Cardiac muscle cell (in vitro differentiated cells and primary cell): ENCODE measurements at regions not wholly inside any gene's neighbourhood (a gene's known extent, or its start where the extent isn't known, plus 50 kb on each side); places are given as distances from the start of the nearest gene placed in this dataset.

Source experiments
- DNase-seq, 2 donors: peaks; one replicate each; pipeline versions ENCODE4 v3.0.0 to v3.0.0-alpha.2; 2010 to 2017; ENCODE audit warnings: low read depth in 1 of 2, low spot score in 1 of 2
- H3K27ac ChIP-seq: fragments of 200-600 bp; sonication (generic); 2 replicates; pipeline ENCODE4 v1.5.1; 2016
- H3K27me3 ChIP-seq: fragments of 200-600 bp; sonication (generic); 2 replicates; pipeline ENCODE4 v1.6.0; 2016; ENCODE audit warnings: control low read depth
- H3K36me3 ChIP-seq: fragments of 200-600 bp; sonication (generic); 2 replicates; pipeline ENCODE4 v1.5.1; 2016; ENCODE audit warnings: control low read depth
- H3K4me1 ChIP-seq: fragments of 200-600 bp; sonication (generic); 2 replicates; pipeline ENCODE4 v1.8.1; 2017; ENCODE audit warnings: low read depth, mild to moderate bottlenecking, mixed run types
- H3K4me3 ChIP-seq: fragments of 200-600 bp; sonication (generic); 2 replicates; pipeline ENCODE4 v1.5.1; 2016; ENCODE audit warnings: mild to moderate bottlenecking
- H3K9me3 ChIP-seq: fragments of 200-600 bp; sonication (generic); 2 replicates; pipeline ENCODE4 v1.5.1; 2017; ENCODE audit warnings: low read depth, mild to moderate bottlenecking, control low read depth
- TF ChIP-seq, protein P1 (sequence below): IDR thresholded peaks from 2 replicates; pipeline ENCODE4 v1.5.1; 2012; ENCODE audit warnings: low read depth, mild to moderate bottlenecking, low read length

DNA sequence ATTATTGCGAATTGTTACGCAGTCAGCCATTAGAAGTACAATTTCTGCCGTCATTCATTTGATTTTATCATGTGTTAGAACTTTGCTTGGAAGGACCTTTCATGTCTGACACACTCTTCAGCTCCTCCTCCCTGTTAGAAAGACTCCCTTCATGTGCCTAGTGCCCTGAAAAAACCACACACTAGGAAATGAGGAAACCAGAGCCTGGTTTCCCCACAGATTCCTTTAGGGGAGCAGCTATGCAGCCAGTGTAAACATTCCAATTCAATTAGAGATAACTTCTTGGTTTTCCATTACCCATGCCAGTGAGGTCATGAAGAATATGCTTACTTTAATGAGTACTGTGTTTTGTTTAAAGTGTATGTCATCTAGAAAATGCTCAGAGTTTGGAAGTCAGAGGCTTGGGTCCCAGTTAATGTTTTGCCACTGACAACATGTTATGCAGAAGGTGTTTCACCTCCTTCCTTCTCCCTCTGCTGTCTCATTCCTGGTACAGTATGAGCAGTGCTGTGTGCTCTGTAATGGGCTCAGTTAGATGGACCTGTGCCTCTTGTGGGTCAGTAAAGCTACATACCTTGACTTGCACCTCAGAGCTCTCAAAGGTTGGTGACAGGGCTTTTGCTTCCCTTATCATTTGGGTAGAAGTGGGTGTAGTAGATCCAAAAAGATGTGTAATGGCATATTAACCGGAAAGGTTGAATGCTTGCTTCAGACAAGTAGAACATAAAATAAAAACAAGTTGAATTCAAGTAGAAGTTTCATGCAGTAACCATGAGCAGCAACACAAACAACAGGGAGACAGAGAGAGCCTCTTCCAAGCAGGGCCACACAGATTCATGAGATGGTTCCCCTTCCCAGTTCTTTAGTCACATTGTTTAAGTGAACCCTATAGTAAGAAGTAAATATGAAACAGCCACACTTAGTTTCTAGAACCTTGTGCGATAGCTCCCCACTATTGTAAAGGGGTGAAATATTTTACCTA is 52.6 kb upstream of the TNFAIP8 start:
- H3K27me3 ChIP-seq = no peaks in the 10 kb centered on the region
- H3K9me3 ChIP-seq = no peaks in the 10 kb centered on the region
- TF ChIP-seq, protein P1, sequence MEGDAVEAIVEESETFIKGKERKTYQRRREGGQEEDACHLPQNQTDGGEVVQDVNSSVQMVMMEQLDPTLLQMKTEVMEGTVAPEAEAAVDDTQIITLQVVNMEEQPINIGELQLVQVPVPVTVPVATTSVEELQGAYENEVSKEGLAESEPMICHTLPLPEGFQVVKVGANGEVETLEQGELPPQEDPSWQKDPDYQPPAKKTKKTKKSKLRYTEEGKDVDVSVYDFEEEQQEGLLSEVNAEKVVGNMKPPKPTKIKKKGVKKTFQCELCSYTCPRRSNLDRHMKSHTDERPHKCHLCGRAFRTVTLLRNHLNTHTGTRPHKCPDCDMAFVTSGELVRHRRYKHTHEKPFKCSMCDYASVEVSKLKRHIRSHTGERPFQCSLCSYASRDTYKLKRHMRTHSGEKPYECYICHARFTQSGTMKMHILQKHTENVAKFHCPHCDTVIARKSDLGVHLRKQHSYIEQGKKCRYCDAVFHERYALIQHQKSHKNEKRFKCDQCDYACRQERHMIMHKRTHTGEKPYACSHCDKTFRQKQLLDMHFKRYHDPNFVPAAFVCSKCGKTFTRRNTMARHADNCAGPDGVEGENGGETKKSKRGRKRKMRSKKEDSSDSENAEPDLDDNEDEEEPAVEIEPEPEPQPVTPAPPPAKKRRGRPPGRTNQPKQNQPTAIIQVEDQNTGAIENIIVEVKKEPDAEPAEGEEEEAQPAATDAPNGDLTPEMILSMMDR = peak; percentile 1
- peak in 1 of 2 donors; percentile 96 for DNase-seq
- no peaks in the 10 kb centered on the region for H3K36me3 ChIP-seq
- peaks cover 9% of the 10 kb centered on the region for H3K4me1 ChIP-seq
- H3K4me3 ChIP-seq = no peak overlapping the region
- peak overlapping the region; percentile 11 for H3K27ac ChIP-seq

DNA sequence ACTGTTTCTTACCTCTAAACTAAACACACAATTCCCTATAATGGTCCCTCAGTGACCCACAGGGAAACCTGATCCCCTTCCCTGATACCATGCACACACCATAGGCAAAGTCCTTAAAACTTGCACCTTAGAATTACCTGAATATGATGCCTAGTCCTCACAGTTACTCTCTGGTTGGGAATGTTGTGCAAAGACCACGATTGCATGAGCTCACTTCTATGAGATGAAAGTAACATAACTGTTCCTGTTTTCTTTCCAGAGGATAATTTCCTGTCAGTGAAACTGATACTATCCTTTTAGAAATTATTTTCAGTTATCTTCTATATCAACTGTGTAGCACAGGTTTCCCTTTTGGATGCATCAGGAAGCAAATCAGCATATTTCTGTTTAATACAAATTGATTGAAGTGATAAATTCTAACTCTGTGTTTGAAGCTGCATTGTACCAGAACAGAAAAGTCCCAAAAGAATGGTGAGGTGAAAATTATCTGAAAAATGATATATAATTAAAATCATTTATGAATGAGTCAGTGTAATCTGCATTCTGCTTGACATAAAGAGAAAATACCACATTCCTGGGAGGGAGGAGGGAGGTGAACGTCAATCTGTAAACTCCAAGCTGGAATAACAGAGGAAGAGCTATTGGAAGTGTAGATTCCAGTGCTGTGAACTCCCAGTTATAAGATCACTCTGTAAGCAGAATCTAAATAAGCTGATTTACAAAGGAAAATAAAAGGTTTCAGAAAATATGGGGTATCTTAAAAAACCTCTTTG is 51.2 kb upstream of the TNFAIP8 start:
- Histone ChIP-seq H3K36me3 (no peaks in the 10 kb centered on the region), H3K27ac (no peak overlapping the region), H3K27me3 (no peaks in the 10 kb centered on the region), H3K4me3 (no peak overlapping the region), H3K4me1 (peaks cover 9% of the 10 kb centered on the region), H3K9me3 (no peaks in the 10 kb centered on the region)
- DNase-seq = no peak
- TF ChIP-seq, protein P1 = no peak
